Mucosa of descending colon (tissue), 3 donors: ENCODE measurements at regions not wholly inside any gene's neighbourhood (a gene's known extent, or its start where the extent isn't known, plus 50 kb on each side); places are given as distances from the start of the nearest gene placed in this dataset.

Experiments used
- ATAC-seq: fragments of 200-7000 bp; cut with Tn5 transposase; one replicate; pipeline ENCODE4 v1.9.1; 2020; ENCODE audit warnings: mild to moderate bottlenecking, moderate library complexity
- DNase-seq, 3 donors: peaks; one replicate each; pipeline ENCODE4 v3.0.0-alpha.2; 2020
- H3K36me3 ChIP-seq: fragments of 200-600 bp; one replicate; pipeline ENCODE4 v1.8.0; 2021; ENCODE audit warnings: low read depth, mild to moderate bottlenecking
- H3K4me1 ChIP-seq: fragments of 200-600 bp; one replicate; pipeline ENCODE4 v1.8.0; 2021; ENCODE audit warnings: low read depth, mild to moderate bottlenecking
- H3K4me3 ChIP-seq: fragments of 200-600 bp; one replicate; pipeline ENCODE4 v1.8.0; 2021; ENCODE audit warnings: mild to moderate bottlenecking
- H3K9me3 ChIP-seq: fragments of 200-600 bp; one replicate; pipeline ENCODE4 v1.8.0; 2021; ENCODE audit warnings: mild to moderate bottlenecking
- intact Hi-C, 2 donors: fragments of 100-400 bp; cut with DNase I in 1 of 2; cut with micrococcal nuclease in 1 of 2; formaldehyde crosslinking; loops; one replicate each; pipeline versions ENCODE4 v1.11.0 to v1.11.1; 2022; cut with DNase I, micrococcal nuclease
- TF ChIP-seq, protein P1 (sequence below): fragments of 200-600 bp; IDR thresholded peaks from one replicate; pipeline ENCODE4 v1.8.0; 2022; ENCODE audit warnings: antibody characterized with exemption, mild to moderate bottlenecking
- donor health status: DM: no; HTN: no; CAD: no; lungs with moderate emphysema.
- donor health status: DM: no; HTN: no; CAD: no.
- donor health status: DM: no; HTN: yes; CAD: no.

- intact Hi-C loops: no loop called here
- DNase-seq: no peak
- TF ChIP-seq, protein P1, sequence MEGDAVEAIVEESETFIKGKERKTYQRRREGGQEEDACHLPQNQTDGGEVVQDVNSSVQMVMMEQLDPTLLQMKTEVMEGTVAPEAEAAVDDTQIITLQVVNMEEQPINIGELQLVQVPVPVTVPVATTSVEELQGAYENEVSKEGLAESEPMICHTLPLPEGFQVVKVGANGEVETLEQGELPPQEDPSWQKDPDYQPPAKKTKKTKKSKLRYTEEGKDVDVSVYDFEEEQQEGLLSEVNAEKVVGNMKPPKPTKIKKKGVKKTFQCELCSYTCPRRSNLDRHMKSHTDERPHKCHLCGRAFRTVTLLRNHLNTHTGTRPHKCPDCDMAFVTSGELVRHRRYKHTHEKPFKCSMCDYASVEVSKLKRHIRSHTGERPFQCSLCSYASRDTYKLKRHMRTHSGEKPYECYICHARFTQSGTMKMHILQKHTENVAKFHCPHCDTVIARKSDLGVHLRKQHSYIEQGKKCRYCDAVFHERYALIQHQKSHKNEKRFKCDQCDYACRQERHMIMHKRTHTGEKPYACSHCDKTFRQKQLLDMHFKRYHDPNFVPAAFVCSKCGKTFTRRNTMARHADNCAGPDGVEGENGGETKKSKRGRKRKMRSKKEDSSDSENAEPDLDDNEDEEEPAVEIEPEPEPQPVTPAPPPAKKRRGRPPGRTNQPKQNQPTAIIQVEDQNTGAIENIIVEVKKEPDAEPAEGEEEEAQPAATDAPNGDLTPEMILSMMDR: no peak
- no peak for ATAC-seq
- Histone ChIP-seq H3K4me3 (no peak overlapping the region), H3K36me3 (no peaks in the 10 kb centered on the region), H3K4me1 (no peaks in the 10 kb centered on the region), H3K9me3 (no peaks in the 10 kb centered on the region)
Measured at GRCh38 chr14:92252323-92252722, 70.6 kb upstream of the SLC24A4 start.

DNA sequence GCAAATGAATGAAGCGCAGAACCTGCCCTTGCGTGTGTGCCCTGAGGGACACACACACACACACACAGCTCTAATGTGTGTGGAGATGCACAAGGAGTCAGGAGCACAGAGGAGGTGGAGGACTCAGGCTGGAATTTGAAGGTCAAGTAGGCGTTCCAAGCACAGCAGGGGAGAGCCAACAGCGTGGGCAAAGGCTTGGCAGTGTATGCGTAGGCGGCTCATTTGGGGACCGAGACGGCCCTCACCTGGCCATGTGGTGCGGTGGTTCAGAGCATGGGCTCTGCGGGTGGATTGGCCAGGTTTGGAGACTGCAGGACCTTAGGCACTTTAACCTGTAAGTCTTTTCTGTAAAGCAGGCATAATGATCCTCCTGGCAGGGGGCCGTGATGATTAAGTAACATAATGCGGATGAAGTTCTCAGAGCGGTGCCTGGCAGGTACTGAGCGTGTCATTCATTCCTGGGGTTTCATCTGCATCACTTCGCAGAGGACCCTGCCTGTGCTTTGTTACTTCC, 69.5 kb upstream of the SLC24A4 start:
- Histone ChIP-seq H3K9me3 (no peaks in the 10 kb centered on the region), H3K4me1 (no peaks in the 10 kb centered on the region), H3K36me3 (no peaks in the 10 kb centered on the region), H3K4me3 (no peak overlapping the region)
- TF ChIP-seq, protein P1: no peak
- no peak for DNase-seq
- intact Hi-C loops: no loop called here
- peak; percentile 8 for ATAC-seq

GRCh38 chr14:92254786-92255185, 68.2 kb upstream of the SLC24A4 start:
- TF ChIP-seq, protein P1: no peak
- ATAC-seq (peak; percentile 49), DNase-seq (peak; percentile 41 to 58 (median 43))
- H3K9me3 ChIP-seq: no peaks in the 10 kb centered on the region
- H3K36me3 ChIP-seq: no peaks in the 10 kb centered on the region
- intact Hi-C loops: no loop called here
- H3K4me3 ChIP-seq: no peak overlapping the region
- H3K4me1 ChIP-seq: no peaks in the 10 kb centered on the region

DNA sequence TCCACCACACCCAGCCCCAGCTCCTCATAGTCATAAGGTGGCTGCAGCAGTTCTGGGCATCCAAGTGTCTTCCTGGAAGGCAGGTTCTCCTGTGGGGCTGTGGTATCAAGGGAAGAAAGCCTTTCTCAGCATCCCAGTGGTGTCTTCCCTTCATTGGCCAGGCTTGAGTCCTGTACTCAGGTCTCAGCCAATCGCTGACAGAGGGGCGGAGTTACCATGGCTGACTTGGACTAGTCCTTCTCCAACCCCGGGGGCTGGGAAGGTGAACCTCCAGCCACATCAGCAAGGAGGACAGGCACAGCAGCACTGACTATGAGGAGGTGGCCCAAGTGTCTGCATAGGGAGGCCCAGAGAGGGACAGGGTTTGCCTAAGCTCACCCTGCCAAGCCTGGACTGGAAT, 64.0 kb upstream of the SLC24A4 start:
- Histone ChIP-seq H3K4me3 (no peak overlapping the region), H3K36me3 (no peaks in the 10 kb centered on the region), H3K9me3 (no peaks in the 10 kb centered on the region), H3K4me1 (no peaks in the 10 kb centered on the region)
- ATAC-seq (peak; percentile 24), DNase-seq (no peak)
- TF ChIP-seq, protein P1: no peak
- intact Hi-C loops: no loop called here

DNA sequence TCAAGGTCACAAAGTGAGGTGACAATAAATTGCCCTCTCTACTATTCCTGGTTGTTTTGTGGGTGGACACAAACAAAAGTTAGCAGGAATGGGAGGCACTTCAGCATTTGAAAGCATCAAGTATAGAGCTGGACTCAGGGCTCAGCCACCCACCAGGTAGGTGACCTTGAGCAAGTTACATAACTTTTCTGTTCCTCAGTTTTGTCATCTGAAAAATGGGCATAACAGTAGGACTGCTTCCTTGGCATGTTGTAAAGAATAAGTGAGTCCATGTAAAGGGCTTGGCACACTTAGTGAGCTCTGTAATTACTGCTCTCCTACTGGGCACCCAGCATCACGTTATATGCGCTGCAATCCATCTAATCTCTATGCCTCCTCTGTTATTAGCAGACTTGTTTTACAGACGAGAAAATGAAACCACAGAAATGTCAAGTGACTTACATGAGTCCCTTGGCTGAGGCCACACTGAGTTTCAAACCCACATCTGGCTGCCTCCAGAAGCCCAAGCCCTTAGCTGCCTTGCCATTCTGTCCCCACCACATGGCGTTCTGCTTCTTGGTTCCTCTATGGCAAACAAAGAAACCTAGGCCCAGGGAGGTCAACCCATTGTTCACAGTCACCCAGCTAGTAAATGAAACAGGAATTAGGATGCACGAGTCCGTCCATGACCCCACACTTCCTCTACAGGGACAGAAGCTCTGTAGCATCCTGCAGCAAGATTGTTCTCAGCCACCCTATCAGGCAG, 63.2 kb upstream of the SLC24A4 start:
- H3K4me3 ChIP-seq: no peak overlapping the region
- TF ChIP-seq, protein P1: no peak
- no peaks in the 10 kb centered on the region for H3K36me3 ChIP-seq
- no peaks in the 10 kb centered on the region for H3K4me1 ChIP-seq
- H3K9me3 ChIP-seq: no peaks in the 10 kb centered on the region
- intact Hi-C loops: no loop called here
- peak; percentile 38 for ATAC-seq
- peak in 1 of 3 donors; percentile 20 for DNase-seq
